LNCAP (cell line): ENCODE measurements at regions not wholly inside any gene's neighbourhood (a gene's known extent, or its start where the extent isn't known, plus 50 kb on each side); places are given as distances from the start of the nearest gene placed in this dataset.

Source experiments
- CTCF ChIP-seq: fragments of 450-650 bp; IDR thresholded peaks from 2 replicates; pipeline ENCODE4 v1.5.1; 2017; ENCODE audit warnings: mild to moderate bottlenecking

- TF ChIP-seq CTCF: no peak
Measured at GRCh38 chr18:40447820-40448219, 1507.2 kb upstream of the PIK3C3 start.

GRCh38 chr18:40440088-40440487, 1514.9 kb upstream of the PIK3C3 start:
- TF ChIP-seq CTCF: no peak

DNA sequence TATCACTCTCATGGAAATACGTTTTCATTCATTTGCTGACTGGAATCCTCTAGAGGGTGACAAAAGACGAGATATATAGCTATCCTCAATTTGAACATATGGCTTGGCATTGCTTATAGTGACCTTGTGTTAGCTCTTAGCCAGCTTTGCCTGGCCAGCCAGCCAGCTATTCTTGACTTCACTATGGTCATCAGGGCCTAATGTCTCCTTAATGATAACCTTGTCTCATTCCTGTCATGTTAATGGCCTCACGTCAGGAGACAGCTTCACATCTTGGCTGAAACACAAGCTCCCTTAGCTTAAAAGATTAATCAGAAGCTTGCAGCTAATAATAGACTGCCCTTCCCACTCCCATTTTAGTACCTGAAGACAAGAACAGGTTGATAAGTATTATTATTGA, 1517.5 kb upstream of the PIK3C3 start:
- TF ChIP-seq CTCF: no peak

GRCh38 chr18:40431071-40431985, 1523.7 kb upstream of the PIK3C3 start:
- no peak for TF ChIP-seq CTCF

DNA sequence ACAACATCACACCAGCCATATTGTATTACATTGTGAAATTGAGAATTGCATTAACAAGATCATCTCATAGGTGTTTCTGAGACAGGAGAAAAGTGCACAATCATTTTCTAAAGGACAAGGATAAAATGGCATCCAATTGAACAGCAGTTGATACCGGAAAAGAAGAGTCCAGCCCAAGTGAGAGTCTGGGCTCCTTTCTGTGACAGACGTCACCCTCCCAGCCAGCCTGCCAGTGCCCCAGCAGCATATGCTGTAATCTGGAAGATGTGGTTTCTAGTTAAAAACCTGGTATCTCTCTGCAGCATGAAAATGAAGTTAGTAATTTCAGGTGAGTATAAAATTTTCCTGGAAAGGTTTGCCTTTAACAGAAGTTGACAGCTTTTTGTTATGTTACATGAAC, 1531.7 kb upstream of the PIK3C3 start:
- TF ChIP-seq CTCF: no peak

- no peak for TF ChIP-seq CTCF
Measured at GRCh38 chr18:40420675-40421074, 1534.4 kb upstream of the PIK3C3 start.

DNA sequence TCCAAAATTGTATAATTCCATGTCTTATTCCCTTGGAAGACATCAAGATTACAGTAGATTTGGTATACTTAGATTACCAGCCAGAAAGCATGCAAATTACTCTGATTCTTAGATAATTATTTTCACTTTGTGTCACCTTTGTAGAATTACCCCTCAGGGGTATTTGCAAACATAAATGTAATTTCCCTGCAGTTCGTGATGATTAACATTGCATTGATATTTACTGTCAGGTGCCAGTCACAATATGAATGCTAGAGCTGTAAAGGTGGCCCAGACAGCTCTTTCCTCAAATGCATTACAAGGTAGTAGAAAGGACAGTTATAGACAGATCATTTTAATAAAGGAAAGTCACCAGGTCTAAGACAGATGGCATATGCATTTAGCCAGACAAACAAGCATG, 1537.5 kb upstream of the PIK3C3 start:
- no peak for TF ChIP-seq CTCF
